DOHH2 (cell line): ENCODE measurements at regions not wholly inside any gene's neighbourhood (a gene's known extent, or its start where the extent isn't known, plus 50 kb on each side); places are given as distances from the start of the nearest gene placed in this dataset.

ENCODE experiments used
- CTCF ChIP-seq: fragments of 200-600 bp; sonication (generic); IDR thresholded peaks from one replicate; pipeline ENCODE4 v1.5.1; 2014; ENCODE audit warnings: antibody characterized with exemption, mild to moderate bottlenecking, low read depth, low read length; ENCODE audit not compliant: poor library complexity, severe bottlenecking
- EZH2phosphoT487 ChIP-seq: fragments of 200-600 bp; sonication (generic); IDR thresholded peaks from 2 replicates; pipeline ENCODE4 v1.6.1; 2017; ENCODE audit warnings: borderline replicate concordance, mild to moderate bottlenecking, antibody characterized with exemption, low read length, moderate library complexity, mixed read lengths

- TF ChIP-seq CTCF (no peak), EZH2phosphoT487 (no peak)
Observed at GRCh38 chr1:55926906-55927471, 652.4 kb downstream of the PLPP3 start.
